Adrenal gland (tissue), 9 donors: ENCODE measurements at regions not wholly inside any gene's neighbourhood (a gene's known extent, or its start where the extent isn't known, plus 50 kb on each side); places are given as distances from the start of the nearest gene placed in this dataset.

Experiments used
- DNase-seq, 7 donors: peaks; one replicate each; pipeline ENCODE4 v3.0.0-alpha.2; 2019 to 2020
- H3K27ac ChIP-seq, 5 donors: fragments of 200-600 bp; sonication (generic) in 4 of 5; 1 replicate in 3 of 5; 2 replicates in 2 of 5; pipeline versions ENCODE4 v1.5.1 to v1.8.0; 2016 to 2020; ENCODE audit warnings: mild to moderate bottlenecking in 1 of 5
- H3K27me3 ChIP-seq: fragments of 200-600 bp; 2 replicates; pipeline ENCODE4 v1.8.0; 2021
- H3K36me3 ChIP-seq, 2 donors: fragments of 200-600 bp; replicated peaks in 1 of 2; 1 replicate in 1 of 2; 2 replicates in 1 of 2; pipeline versions ENCODE4 v1.5.1 to v1.8.0; 2018 to 2022
- H3K4me1 ChIP-seq, 2 donors: fragments of 200-600 bp; replicated peaks in 1 of 2; 1 replicate in 1 of 2; 2 replicates in 1 of 2; pipeline versions ENCODE4 v1.5.1 to v1.8.0; 2018 to 2021
- H3K4me3 ChIP-seq, 4 donors: fragments of 200-600 bp; sonication (generic) in 3 of 4; one replicate each; pipeline ENCODE4 v1.5.1; 2016 to 2018
- H3K9me3 ChIP-seq, 3 donors: fragments of 200-600 bp; sonication (generic) in 1 of 3; replicated peaks in 1 of 3; 1 replicate in 2 of 3; 2 replicates in 1 of 3; pipeline versions ENCODE4 v1.5.1 to v1.8.0; 2016 to 2021
- POLR2A ChIP-seq, 2 donors: fragments of 450-650 bp; IDR thresholded peaks; one replicate each; pipeline ENCODE4 v1.6.1; 2017; ENCODE audit warnings: antibody characterized with exemption in 2 of 2, mild to moderate bottlenecking in 2 of 2, moderate library complexity in 1 of 2
- WGBS, 4 donors: extraction: QIAGEN DNeasy Blood & Tissue Kit in 2 of 4; methylation state at CpG; one replicate each; pipeline versions ENCODE4 v1.1.5 to v1.1.7; 2013 to 2017; 5-methylcytosine and 5-hydroxymethylcytosine counted together
- intact Hi-C, 2 donors: fragments of 100-400 bp; cut with DNase I; formaldehyde crosslinking; loops; one replicate each; pipeline versions ENCODE4 v1.14.1 to v1.15.0; 2022 to 2023
- TF ChIP-seq, protein P1 (sequence below), 6 experiments: fragments of 450-650 bp in 4 of 6; fragments of 200-600 bp in 2 of 6; sonication (generic) in 1 of 6; IDR thresholded peaks; 1 replicate in 5 of 6; 2 replicates in 1 of 6; pipeline versions ENCODE4 v1.5.1 to v1.8.0; 2016 to 2021; ENCODE audit warnings: antibody characterized with exemption in 6 of 6, mild to moderate bottlenecking in 2 of 6, moderate library complexity in 1 of 6
- donor health status: healthy with polysubstance abuse.
- donor health status: Bipolar disorder and iron deficiency.
- donor health status: DM: yes; HTN: yes; CAD: no.
- donor health status: DM: no; HTN: no; CAD: no.
- donor health status: DM: no; HTN: no; CAD: no.

DNA sequence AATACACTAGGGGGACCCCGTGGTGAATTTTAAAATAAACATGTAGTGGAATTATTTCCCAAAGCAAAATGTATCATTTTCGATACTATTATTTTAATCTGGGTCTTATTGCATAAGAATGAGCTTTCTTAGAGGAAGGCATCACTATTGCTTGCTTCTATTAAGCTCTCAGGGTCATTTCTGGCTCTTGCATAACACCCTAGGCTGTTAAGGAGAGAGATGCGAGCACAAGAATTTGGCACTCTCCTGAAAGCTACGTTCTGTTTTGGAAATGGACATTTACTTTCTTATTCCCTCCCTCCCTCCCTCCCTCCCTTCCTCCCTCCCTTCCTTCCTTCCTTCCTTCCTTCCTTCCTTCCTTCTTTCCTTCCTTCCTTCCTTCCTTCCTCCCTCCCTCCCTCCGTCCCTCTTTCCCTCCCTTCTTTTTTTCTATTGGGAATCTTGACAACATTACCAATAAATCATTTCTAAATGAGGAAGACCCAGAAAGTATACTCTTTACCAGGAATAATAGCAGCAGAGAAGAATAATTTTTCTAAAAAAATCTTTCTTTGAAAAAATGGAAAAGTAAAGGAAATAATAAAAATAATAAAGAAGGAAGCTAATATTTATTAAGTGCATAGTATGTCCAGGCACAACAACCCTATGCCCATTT lies 83.6 kb upstream of the BDNF start:
- 54 to 63% (median 60%) methylated on average over 5 of the region's 5 CpGs for WGBS, 4 donors
- TF ChIP-seq, protein P1, sequence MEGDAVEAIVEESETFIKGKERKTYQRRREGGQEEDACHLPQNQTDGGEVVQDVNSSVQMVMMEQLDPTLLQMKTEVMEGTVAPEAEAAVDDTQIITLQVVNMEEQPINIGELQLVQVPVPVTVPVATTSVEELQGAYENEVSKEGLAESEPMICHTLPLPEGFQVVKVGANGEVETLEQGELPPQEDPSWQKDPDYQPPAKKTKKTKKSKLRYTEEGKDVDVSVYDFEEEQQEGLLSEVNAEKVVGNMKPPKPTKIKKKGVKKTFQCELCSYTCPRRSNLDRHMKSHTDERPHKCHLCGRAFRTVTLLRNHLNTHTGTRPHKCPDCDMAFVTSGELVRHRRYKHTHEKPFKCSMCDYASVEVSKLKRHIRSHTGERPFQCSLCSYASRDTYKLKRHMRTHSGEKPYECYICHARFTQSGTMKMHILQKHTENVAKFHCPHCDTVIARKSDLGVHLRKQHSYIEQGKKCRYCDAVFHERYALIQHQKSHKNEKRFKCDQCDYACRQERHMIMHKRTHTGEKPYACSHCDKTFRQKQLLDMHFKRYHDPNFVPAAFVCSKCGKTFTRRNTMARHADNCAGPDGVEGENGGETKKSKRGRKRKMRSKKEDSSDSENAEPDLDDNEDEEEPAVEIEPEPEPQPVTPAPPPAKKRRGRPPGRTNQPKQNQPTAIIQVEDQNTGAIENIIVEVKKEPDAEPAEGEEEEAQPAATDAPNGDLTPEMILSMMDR (IDR thresholded peaks at IDR 0.05) = no peak
- no peak for TF ChIP-seq POLR2A (IDR thresholded peaks at IDR 0.05)
- intact Hi-C loops = no loop called here

DNA sequence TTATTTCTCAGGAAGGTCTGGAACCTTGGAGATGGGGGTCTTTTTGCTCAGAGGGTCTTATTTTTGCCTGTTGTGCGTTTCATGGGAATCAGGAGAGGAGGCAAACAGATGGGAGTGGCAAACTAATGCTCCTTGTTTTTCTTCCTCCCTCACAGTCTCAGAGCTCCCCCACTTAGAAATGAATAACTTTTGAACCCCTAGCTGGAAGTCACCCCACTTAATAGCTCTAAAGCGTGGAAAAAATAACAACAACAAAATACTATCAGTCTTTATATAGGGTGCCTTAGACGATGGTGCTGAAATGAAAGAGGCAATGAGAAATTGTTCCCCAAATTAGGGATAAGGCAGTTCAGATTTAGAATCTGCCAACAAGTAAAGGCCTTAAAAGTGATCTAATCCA lies 76.8 kb upstream of the BDNF start:
- Histone ChIP-seq H3K36me3 (no peaks in the 10 kb centered on the region), H3K27me3 (no peaks in the 10 kb centered on the region), H3K4me1 (no peaks in the 10 kb centered on the region), H3K4me3 (no peak overlapping the region), H3K9me3 (no peaks in the 10 kb centered on the region), H3K27ac (no peak overlapping the region)
- TF ChIP-seq POLR2A (IDR thresholded peaks at IDR 0.05) = no peak
- TF ChIP-seq, protein P1 (IDR thresholded peaks at IDR 0.05) = no peak
- WGBS, 4 donors = 56 to 71% (median 63%) methylated on average over 3 of the region's 3 CpGs
- DNase-seq = no peak
- intact Hi-C loops = no loop called here

More for the DNA sequence above, 83.6 kb upstream of the BDNF start:
- H3K27ac ChIP-seq = no peak overlapping the region
- H3K27me3 ChIP-seq = no peaks in the 10 kb centered on the region
- H3K4me1 ChIP-seq = no peaks in the 10 kb centered on the region
- no peaks in the 10 kb centered on the region for H3K9me3 ChIP-seq
- H3K36me3 ChIP-seq = no peaks in the 10 kb centered on the region
- no peak overlapping the region for H3K4me3 ChIP-seq
- no peak for DNase-seq

DNA sequence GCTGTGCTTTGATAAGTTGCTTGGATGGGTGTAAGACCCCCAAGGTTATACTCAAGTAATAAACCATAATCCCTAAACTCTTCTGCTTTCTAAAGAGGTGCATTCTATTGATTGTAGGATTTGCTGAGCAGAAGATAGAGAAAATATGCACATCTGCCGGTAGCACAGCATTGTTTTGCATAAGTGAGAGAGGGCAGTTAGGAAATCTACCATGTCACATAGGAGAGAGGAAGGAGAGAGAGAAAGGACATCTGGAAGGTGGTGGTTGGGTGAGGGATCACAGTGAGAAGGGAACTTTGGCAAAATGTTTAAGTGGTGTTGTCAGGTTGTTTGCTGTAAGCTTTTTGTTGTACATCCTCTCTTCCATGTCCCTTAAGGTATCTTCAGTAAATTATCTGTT lies 73.6 kb upstream of the BDNF start:
- no peak for TF ChIP-seq POLR2A (IDR thresholded peaks at IDR 0.05)
- TF ChIP-seq, protein P1 (IDR thresholded peaks at IDR 0.05) = no peak
- WGBS, 4 donors = 44 to 63% (median 59%) methylated on average over 1 of the region's 1 CpG
- intact Hi-C loops = no loop called here
- Histone ChIP-seq H3K9me3 (no peaks in the 10 kb centered on the region), H3K4me1 (no peaks in the 10 kb centered on the region), H3K36me3 (no peaks in the 10 kb centered on the region), H3K27ac (no peak overlapping the region), H3K27me3 (no peaks in the 10 kb centered on the region), H3K4me3 (no peak overlapping the region)
- no peak for DNase-seq

DNA sequence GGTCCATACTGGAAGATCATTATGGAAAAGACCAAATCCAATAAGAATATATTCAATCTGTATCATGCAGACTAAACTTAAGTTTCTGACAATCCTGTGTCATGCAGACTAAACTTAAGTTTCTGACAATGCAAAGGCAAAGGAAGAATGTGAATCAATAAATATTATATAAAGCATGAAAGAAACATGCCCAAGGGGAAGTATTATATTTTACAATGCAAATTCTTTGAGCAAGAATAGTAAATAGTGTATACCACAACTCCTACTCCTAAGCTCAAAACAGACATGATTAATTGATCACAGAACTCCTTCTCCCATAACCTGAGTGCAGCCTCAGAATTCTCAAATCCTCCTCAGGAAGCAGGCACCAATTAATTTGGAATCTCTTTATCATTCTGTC lies 71.3 kb upstream of the BDNF start:
- H3K9me3 ChIP-seq = no peaks in the 10 kb centered on the region
- no peak for DNase-seq
- H3K36me3 ChIP-seq = no peaks in the 10 kb centered on the region
- no peak for TF ChIP-seq POLR2A (IDR thresholded peaks at IDR 0.05)
- TF ChIP-seq, protein P1 (IDR thresholded peaks at IDR 0.05) = no peak
- H3K4me3 ChIP-seq = no peak overlapping the region
- no peak overlapping the region for H3K27ac ChIP-seq
- no peaks in the 10 kb centered on the region for H3K27me3 ChIP-seq
- intact Hi-C loops = no loop called here
- H3K4me1 ChIP-seq = no peaks in the 10 kb centered on the region
